GM12864 (cell line): ENCODE measurements at regions not wholly inside any gene's neighbourhood (a gene's known extent, or its start where the extent isn't known, plus 50 kb on each side); places are given as distances from the start of the nearest gene placed in this dataset.

Experiments used
- DNase-seq: peaks from one replicate; pipeline ENCODE4 v3.0.0-alpha.2; 2011; ENCODE audit warnings: low read depth
- H3K4me3 ChIP-seq: 2 replicates; pipeline ENCODE4 v1.5.1; 2011; ENCODE audit warnings: mild to moderate bottlenecking, low read depth, low read length, control low read depth
- TF ChIP-seq, protein P1 (sequence below): IDR thresholded peaks from 2 replicates; pipeline ENCODE4 v1.5.1; 2011; ENCODE audit warnings: low read depth, mild to moderate bottlenecking, moderate library complexity, low read length, control low read depth, inconsistent platforms; ENCODE audit errors: missing control alignments

DNA sequence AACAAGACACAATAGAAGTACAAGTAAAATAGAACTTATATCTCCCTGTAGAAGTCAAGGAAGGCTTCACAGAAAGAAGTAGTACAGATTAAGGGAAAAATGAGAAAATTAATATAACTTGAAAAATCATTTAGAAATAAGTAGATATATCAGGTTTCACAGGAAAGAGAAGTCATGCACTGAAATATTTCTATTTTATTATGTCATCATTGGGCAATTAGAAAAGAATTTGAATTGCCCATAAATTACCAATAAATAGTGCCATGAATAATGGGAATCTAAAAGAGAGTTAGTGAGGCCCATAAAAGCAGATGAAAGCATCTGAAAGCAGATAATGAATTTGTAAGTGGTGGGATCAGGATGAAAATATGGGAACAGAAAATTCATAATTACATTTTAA lies 1597.8 kb downstream of the PLA2G4A start:
- no peak overlapping the region for H3K4me3 ChIP-seq
- TF ChIP-seq, protein P1, sequence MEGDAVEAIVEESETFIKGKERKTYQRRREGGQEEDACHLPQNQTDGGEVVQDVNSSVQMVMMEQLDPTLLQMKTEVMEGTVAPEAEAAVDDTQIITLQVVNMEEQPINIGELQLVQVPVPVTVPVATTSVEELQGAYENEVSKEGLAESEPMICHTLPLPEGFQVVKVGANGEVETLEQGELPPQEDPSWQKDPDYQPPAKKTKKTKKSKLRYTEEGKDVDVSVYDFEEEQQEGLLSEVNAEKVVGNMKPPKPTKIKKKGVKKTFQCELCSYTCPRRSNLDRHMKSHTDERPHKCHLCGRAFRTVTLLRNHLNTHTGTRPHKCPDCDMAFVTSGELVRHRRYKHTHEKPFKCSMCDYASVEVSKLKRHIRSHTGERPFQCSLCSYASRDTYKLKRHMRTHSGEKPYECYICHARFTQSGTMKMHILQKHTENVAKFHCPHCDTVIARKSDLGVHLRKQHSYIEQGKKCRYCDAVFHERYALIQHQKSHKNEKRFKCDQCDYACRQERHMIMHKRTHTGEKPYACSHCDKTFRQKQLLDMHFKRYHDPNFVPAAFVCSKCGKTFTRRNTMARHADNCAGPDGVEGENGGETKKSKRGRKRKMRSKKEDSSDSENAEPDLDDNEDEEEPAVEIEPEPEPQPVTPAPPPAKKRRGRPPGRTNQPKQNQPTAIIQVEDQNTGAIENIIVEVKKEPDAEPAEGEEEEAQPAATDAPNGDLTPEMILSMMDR = no peak
- no peak for DNase-seq

DNA sequence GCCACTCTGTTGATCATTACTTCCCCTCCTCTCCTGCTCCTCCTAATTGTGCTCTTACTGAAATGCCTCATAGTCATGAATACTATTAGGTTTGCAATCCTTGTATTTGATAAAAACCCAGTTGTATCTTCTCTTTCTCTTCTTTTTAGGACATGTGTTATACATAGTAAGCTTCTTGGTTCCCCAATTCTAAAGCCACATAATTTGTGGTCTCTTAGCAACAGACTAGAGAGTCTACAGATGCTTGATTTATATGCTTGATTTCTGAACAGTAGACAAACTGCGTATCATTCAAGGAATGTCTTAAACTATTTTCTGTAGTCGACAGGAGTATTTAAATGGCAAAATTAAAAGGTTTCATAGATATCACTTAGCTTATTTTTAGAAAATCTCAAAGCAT lies 1598.9 kb downstream of the PLA2G4A start:
- TF ChIP-seq, protein P1 = no peak
- DNase-seq = no peak
- no peak overlapping the region for H3K4me3 ChIP-seq

DNA sequence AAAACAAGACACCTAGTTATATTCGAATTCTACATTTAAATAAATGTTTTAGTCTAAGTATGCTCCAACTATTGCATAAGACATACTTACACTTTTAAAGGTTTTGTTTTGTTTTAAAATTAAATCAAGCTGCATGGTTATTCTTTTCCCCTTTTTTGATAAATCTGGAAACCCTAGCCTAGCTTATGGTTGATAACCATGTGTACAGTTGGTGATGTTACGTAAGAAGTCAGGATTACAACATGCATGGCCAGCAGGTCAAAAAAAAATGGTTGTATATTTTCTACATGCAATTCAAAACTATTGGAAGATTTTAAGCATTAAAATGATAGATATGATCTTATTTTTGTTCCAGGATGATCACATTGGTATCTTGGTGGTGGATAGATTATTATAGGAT lies 1600.6 kb downstream of the PLA2G4A start:
- TF ChIP-seq, protein P1 = no peak
- H3K4me3 ChIP-seq = no peak overlapping the region
- DNase-seq = no peak

DNA sequence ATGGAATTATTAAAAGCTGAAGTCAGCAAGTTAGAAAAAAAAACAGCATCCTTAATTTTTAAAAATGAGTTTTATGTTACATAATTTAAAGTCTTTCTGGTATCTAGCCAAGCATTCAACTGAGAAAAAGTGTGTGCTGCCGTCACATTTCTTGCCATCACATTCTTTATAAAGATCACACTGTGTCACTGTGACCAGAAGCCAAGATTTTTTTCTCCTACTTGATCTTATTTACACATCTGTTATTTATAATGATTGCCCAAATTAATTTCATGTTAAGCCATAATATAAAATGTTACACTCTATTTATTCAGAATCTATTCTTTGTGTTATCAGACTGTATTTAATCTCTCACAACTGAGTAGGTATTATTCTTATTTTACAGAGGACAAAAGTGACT lies 1603.7 kb downstream of the PLA2G4A start:
- TF ChIP-seq, protein P1 = no peak
- no peak for DNase-seq
- no peak overlapping the region for H3K4me3 ChIP-seq

DNA sequence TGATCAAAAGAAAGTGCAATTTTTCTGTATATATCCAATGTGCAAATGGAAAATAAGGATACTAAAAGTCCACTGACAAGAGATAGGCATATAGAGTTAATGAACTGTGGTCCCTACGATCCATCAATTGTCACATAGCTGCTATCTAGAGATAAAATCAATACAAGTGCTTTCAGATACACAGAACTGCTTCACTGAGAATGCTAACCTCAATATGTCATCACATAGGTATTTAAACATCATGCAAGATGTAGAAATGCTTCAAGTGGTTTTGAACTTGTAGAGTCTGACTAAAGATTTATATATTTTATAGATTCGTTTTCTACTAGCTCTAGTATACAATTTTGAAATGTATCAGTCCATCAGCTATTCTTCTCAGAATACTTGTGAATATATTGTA lies 1604.7 kb downstream of the PLA2G4A start:
- no peak for DNase-seq

DNA sequence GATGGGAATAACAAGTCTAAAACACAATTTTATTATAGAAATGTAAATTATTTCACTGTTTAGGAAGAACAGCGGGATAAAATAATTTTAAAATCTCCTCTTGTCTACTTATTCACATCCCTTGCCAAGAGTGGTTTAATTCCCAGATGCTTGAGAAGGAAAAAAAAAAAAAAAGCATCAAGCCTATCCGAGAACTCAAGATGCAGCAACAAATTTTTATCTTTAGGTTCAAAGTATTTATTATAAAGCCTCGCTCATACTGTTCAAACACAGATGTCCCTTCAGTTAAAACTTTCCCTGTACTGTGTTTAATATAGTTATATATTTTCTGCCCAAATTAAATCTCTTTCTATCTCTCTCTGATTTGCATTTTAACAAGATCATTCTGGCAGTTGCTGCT lies 1615.8 kb downstream of the PLA2G4A start:
- DNase-seq = no peak
- TF ChIP-seq, protein P1 = no peak
- no peak overlapping the region for H3K4me3 ChIP-seq

More for the DNA sequence above, 1604.7 kb downstream of the PLA2G4A start:
- TF ChIP-seq, protein P1 = no peak
- no peak overlapping the region for H3K4me3 ChIP-seq

DNA sequence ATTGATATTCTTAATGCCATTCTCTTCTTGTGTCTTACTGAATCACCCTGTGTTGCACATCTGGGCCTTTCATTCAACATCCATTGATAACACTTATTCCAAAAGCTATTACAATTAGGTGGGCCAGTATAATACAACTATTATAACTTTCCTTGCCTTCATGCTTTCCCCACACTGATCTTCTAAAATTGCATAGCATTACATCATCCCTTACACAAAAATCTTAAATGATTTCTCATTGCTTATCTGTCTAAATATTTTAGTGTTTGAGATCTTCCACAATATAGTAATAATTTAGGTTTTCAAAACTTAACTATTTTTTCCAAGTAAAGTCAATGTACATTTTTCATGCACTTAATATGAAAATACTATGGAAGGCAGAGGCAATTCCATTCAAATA lies 1634.1 kb downstream of the PLA2G4A start:
- TF ChIP-seq, protein P1 = no peak
- no peak for DNase-seq
- no peak overlapping the region for H3K4me3 ChIP-seq
